ENCODE measurements at regions not wholly inside any gene's neighbourhood (a gene's known extent, or its start where the extent isn't known, plus 50 kb on each side); places are given as distances from the start of the nearest gene placed in this dataset.

DNA sequence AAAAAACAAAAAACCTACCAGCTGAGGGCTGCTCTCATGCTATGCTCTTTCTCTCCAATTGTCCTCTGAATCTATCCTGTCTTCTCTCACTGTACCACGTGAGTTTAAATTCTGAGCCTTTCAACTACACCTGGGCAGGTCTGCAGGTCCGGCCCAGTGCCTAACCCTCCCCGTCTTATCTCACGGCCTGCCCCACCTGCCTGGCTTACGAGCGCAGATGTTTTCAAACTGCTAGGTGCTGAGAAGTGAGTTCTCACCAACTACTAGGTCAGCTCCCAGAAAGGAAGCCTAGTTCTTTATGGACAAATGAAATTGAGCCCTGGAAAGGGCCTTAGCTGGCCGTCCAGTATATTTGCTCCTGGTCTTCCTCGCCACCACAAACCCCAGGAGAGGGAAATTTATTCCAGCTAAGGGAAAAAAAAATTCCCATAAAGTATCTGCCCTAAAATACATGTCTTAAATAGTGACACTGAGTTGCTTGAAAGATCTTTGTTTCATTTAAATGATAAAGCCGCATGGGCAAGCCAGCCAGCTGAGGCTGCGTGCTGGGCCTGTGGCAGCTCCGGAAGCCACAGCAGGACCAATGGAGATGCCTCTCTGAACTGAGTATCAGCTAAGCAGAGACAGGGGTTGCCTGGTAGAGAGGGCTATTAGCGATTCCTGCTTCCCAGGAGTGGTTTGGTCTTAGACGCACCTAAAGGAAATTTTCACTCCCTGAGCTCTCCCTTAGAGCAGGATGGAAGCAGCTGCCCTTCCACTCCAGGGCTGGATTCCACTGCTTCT, 92.5 kb upstream of the NCK2 start:
- TF ChIP-seq POLR2AphosphoS5 (IDR thresholded peaks at IDR 0.05; ENCODE audit: low read depth, low read length): no peak
- TF ChIP-seq POLR2A (IDR thresholded peaks at IDR 0.05; ENCODE audit: low read depth, low read length): no peak
- no peak for TF ChIP-seq TAF1 (IDR thresholded peaks at IDR 0.05; ENCODE audit: low read depth, low read length)
- TF ChIP-seq SPI1 (IDR thresholded peaks at IDR 0.05; ENCODE audit: low read depth, low read length): no peak
- TF ChIP-seq PAX5 (IDR thresholded peaks at IDR 0.05; ENCODE audit: insufficient read depth, low read length, severe bottlenecking): no peak
